Thyroid gland (tissue), 4 donors: ENCODE measurements at regions not wholly inside any gene's neighbourhood (a gene's known extent, or its start where the extent isn't known, plus 50 kb on each side); places are given as distances from the start of the nearest gene placed in this dataset.

Experiments
- DNase-seq, 2 donors: peaks; one replicate each; pipeline ENCODE4 v3.0.0-alpha.2; 2019
- H3K27ac ChIP-seq, 3 donors: fragments of 200-600 bp; sonication (generic); 1 replicate in 2 of 3; 2 replicates in 1 of 3; pipeline ENCODE4 v1.5.1; 2016 to 2019; ENCODE audit warnings: mild to moderate bottlenecking in 1 of 3, moderate library complexity in 1 of 3
- H3K27me3 ChIP-seq: fragments of 200-600 bp; sonication (generic); one replicate; pipeline ENCODE4 v1.5.1; 2019
- H3K36me3 ChIP-seq, 2 donors: fragments of 200-600 bp; sonication (generic); one replicate each; pipeline ENCODE4 v1.5.1; 2016 to 2019
- H3K4me1 ChIP-seq, 2 donors: fragments of 200-600 bp; sonication (generic); one replicate each; pipeline ENCODE4 v1.5.1; 2017 to 2019
- H3K4me3 ChIP-seq, 3 donors: fragments of 200-600 bp; sonication (generic); replicated peaks in 1 of 3; 1 replicate in 2 of 3; 2 replicates in 1 of 3; pipeline ENCODE4 v1.5.1; 2016; ENCODE audit warnings: mild to moderate bottlenecking in 1 of 3
- H3K9me3 ChIP-seq: fragments of 200-600 bp; sonication (generic); one replicate; pipeline ENCODE4 v1.5.1; 2017
- CTCF ChIP-seq, 6 experiments: fragments of 200-600 bp in 3 of 6; fragments of 450-650 bp in 3 of 6; sonication (generic) in 3 of 6; IDR thresholded peaks; one replicate each; pipeline ENCODE4 v1.5.1; 2016 to 2019; ENCODE audit warnings: antibody characterized with exemption in 6 of 6, mild to moderate bottlenecking in 2 of 6, inconsistent platforms in 1 of 6, moderate library complexity in 1 of 6
- POLR2A ChIP-seq, 2 donors: fragments of 450-650 bp; IDR thresholded peaks; one replicate each; pipeline ENCODE4 v1.6.1; 2017; ENCODE audit warnings: antibody characterized with exemption in 2 of 2, mild to moderate bottlenecking in 2 of 2, moderate library complexity in 1 of 2
- WGBS, 2 donors: methylation state at CpG; one replicate each; pipeline ENCODE4 v1.1.5; 2017; 5-methylcytosine and 5-hydroxymethylcytosine counted together
- intact Hi-C: fragments of 100-400 bp; cut with DNase I; formaldehyde crosslinking; loops from one replicate; pipeline ENCODE4 v1.15.1; 2023

- Histone ChIP-seq H3K4me3 (no peak overlapping the region), H3K4me1 (peaks cover 14 to 18% of the 10 kb centered on the region in 2 donors), H3K9me3 (no peaks in the 10 kb centered on the region), H3K27me3 (no peaks in the 10 kb centered on the region), H3K27ac (peak overlapping the region in 2 of 3 donors; percentile 48 to 73), H3K36me3 (no peaks in the 10 kb centered on the region)
- WGBS, 2 donors, result 34 to 40% methylated on average over 10 of the region's 10 CpGs
- intact Hi-C loops, result no loop called here
- DNase-seq, result peak; percentile 74 to 75
- TF ChIP-seq POLR2A (IDR thresholded peaks at IDR 0.05), result no peak
- TF ChIP-seq CTCF (IDR thresholded peaks at IDR 0.05), result no peak
Measured at GRCh38 chr16:73311857-73312723, 264.2 kb upstream of the ZFHX3 start.

DNA sequence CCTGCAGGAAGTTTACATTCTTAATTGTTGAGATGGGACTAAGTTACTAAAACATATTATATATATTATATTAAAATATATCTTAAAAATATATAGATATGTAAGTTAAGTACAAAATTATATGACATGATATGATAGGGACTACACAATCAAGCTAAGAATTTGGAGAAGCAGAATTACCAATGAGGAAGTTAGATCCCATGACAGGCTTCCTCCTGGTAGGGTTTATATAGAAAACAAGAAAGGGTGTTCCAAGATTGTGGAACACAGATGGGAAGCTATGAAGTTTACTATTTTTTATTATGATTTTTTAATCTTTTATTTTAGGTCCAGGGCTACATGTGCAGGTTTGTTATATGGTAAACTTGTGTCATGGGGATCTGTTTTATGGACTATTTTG lies 260.8 kb upstream of the ZFHX3 start:
- no peak for TF ChIP-seq POLR2A (IDR thresholded peaks at IDR 0.05)
- intact Hi-C loops, result no loop called here
- no peak overlapping the region for H3K4me3 ChIP-seq
- peaks cover 15 to 20% of the 10 kb centered on the region in 2 donors for H3K4me1 ChIP-seq
- H3K36me3 ChIP-seq, result no peaks in the 10 kb centered on the region
- no peaks in the 10 kb centered on the region for H3K9me3 ChIP-seq
- no peaks in the 10 kb centered on the region for H3K27me3 ChIP-seq
- no peak for DNase-seq
- H3K27ac ChIP-seq, result no peak overlapping the region

DNA sequence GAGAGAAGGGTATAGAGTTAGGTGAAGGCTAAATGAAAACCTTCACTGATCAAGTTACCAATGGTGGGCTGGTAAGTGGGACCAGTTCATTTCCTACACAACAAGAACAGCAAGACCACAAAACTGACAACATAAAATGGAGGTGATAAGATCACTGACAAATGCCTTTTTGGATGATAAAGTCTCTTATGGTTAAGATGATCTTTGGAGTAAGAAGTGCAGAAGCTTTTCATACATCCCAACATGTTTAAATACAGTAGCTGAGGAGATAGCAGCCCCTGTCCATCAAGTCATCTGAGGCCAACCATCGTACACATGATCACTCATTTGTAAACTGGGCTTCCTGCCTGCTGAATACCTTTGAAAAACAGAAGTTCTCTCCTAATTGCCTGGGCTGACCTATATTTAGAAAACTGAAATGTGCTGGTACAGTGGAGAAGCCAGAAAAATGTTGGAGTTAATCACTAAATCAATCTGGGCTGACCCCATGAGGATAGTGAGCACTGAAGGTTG lies 259.0 kb upstream of the ZFHX3 start:
- WGBS, 2 donors, result 5% methylated on average over 1 of the region's 1 CpG
- DNase-seq, result peak in 1 of 2 donors; percentile 2
- Histone ChIP-seq H3K4me3 (no peak overlapping the region), H3K27ac (peak overlapping the region; percentile 38 to 58 (median 57)), H3K27me3 (no peaks in the 10 kb centered on the region), H3K9me3 (no peaks in the 10 kb centered on the region), H3K36me3 (no peaks in the 10 kb centered on the region), H3K4me1 (peaks cover 9 to 18% of the 10 kb centered on the region in 2 donors)
- no peak for TF ChIP-seq POLR2A (IDR thresholded peaks at IDR 0.05)
- TF ChIP-seq CTCF (IDR thresholded peaks at IDR 0.05), result no peak
- intact Hi-C loops, result no loop called here

DNA sequence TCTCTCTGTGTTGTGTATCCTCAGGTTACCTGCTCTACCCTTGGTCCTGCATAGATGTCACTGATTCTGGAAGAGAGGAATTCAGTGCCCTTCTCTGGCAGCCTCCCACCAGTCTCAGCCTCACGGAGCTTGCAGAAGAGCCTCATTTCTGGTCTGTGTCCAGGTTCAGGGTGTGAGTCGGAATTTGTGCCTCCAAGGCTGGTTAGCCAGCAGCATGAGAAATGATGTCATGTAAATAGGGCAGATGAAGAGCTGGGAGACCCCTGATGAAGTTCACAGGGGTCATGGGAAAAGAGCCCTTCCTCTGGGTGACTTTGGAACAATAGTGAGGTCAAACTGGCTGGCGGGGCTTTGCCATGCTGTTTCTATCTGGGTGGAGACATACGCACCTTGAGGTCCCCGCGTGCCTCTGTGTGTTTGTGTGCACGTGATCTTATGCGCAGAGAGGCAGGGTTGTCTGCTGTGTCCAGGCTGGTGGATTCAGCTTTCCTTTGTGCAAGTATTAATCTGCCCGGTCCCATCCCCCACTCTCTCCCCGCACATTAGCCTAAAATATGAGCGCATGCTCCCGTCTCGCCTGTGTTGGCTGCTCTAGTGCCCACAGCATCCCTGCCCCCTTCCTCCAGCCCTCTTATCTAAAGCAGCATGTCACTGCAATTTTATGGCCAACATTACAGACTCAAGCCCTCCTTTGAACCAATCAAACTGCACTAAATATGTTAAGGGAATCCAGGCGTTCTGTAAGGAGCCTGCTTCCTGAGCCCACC lies 256.3 kb upstream of the ZFHX3 start:
- Histone ChIP-seq H3K27ac (no peak overlapping the region), H3K9me3 (no peaks in the 10 kb centered on the region), H3K4me1 (peaks cover 9 to 12% of the 10 kb centered on the region in 2 donors), H3K36me3 (no peaks in the 10 kb centered on the region), H3K4me3 (no peak overlapping the region), H3K27me3 (no peaks in the 10 kb centered on the region)
- DNase-seq, result no peak
- TF ChIP-seq POLR2A (IDR thresholded peaks at IDR 0.05) (no peak), CTCF (IDR thresholded peaks at IDR 0.05) (no peak)
- 72 to 78% methylated on average over 14 of the region's 14 CpGs for WGBS, 2 donors
- intact Hi-C loops, result no loop called here

- H3K27ac ChIP-seq, result no peak overlapping the region
- WGBS, 2 donors, result 92 to 100% methylated on average over 3 of the region's 3 CpGs
- H3K4me3 ChIP-seq, result no peak overlapping the region
- TF ChIP-seq POLR2A (IDR thresholded peaks at IDR 0.05), result no peak
- no peak for TF ChIP-seq CTCF (IDR thresholded peaks at IDR 0.05)
- DNase-seq, result no peak
- H3K36me3 ChIP-seq, result no peaks in the 10 kb centered on the region
- H3K9me3 ChIP-seq, result no peaks in the 10 kb centered on the region
- H3K4me1 ChIP-seq, result peaks cover 9 to 11% of the 10 kb centered on the region in 2 donors
- no peaks in the 10 kb centered on the region for H3K27me3 ChIP-seq
- intact Hi-C loops, result no loop called here
Measured at GRCh38 chr16:73302942-73303341, 255.0 kb upstream of the ZFHX3 start.
